Spleen (tissue), 7 donors: ENCODE measurements at regions not wholly inside any gene's neighbourhood (a gene's known extent, or its start where the extent isn't known, plus 50 kb on each side); places are given as distances from the start of the nearest gene placed in this dataset.
"Not testable (repeated sequence)": the region's sequence is repeated elsewhere in the genome, so short reads cannot be mapped to it uniquely, and the experiment has no call there.

Experiments
- CTCF ChIP-seq, 11 experiments: fragments of 200-600 bp in 7 of 11; fragments of 450-650 bp in 4 of 11; sonication (generic) in 4 of 11; IDR thresholded peaks in 8 of 11; conservative IDR thresholded peaks in 3 of 11; 1 replicate in 7 of 11; 2 replicates in 4 of 11; pipeline versions ENCODE4 v1.4.0 to v1.8.0; 2016 to 2021; ENCODE audit warnings: antibody characterized with exemption in 11 of 11, inconsistent platforms in 4 of 11, mild to moderate bottlenecking in 1 of 11
- POLR2A ChIP-seq, 3 donors: fragments of 450-650 bp; IDR thresholded peaks; one replicate each; pipeline ENCODE4 v1.5.1; 2017; ENCODE audit warnings: antibody characterized with exemption in 3 of 3, mild to moderate bottlenecking in 1 of 3
- donor health status: DM: no; HTN: no; CAD: no; lungs with moderate emphysema.
- donor health status: DM: no; HTN: no; CAD: no.
- donor health status: DM: no; HTN: no; CAD: no.

- TF ChIP-seq POLR2A (IDR thresholded peaks at IDR 0.05); CTCF (IDR thresholded peaks at IDR 0.05 in 8 of 11, conservative IDR thresholded peaks at IDR 0.05 in 3 of 11): not testable (repeated sequence)
These were observed 65.6 kb upstream of the KIF2B start for GRCh38 chr17:53757116-53757515.
